ENCODE measurements at regions not wholly inside any gene's neighbourhood (a gene's known extent, or its start where the extent isn't known, plus 50 kb on each side); places are given as distances from the start of the nearest gene placed in this dataset.

DNA sequence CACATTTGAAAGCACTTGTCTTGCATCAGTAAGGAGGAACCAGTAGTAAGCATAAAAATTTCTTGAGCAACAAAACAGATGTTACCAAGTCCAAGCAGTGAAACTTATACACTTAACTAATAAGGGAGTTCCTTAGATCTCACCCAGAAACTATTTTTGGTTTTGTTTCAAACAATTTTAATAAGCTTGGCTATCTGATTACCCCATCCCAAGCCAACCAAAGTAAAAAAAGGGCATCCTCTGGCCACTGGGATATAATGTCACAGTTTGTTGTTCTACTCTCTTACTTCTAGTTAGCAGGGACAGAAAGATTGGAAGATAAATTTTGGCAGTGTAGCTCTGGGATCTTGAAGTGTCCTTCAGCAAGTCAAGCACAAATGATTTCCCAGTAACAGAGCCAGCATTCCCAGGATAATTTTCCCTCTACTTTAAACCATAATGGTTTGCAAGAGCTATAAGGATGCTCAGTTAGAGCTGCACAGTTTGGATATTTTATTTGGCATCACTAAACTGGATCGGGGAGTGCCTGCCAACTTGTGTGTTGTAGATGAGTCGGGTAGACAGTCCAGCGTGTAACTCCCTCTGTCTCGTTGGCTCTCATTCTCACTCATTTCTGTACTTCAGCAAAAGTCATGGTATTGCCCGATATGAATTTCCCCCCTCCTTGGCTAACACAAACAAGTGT is 161.9 kb upstream of the HMHB1 start:
- TF ChIP-seq, protein P1, sequence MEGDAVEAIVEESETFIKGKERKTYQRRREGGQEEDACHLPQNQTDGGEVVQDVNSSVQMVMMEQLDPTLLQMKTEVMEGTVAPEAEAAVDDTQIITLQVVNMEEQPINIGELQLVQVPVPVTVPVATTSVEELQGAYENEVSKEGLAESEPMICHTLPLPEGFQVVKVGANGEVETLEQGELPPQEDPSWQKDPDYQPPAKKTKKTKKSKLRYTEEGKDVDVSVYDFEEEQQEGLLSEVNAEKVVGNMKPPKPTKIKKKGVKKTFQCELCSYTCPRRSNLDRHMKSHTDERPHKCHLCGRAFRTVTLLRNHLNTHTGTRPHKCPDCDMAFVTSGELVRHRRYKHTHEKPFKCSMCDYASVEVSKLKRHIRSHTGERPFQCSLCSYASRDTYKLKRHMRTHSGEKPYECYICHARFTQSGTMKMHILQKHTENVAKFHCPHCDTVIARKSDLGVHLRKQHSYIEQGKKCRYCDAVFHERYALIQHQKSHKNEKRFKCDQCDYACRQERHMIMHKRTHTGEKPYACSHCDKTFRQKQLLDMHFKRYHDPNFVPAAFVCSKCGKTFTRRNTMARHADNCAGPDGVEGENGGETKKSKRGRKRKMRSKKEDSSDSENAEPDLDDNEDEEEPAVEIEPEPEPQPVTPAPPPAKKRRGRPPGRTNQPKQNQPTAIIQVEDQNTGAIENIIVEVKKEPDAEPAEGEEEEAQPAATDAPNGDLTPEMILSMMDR (conservative IDR thresholded peaks at IDR 0.05; ENCODE audit: low read depth, low read length): no peak
- TF ChIP-seq EZH2 (IDR thresholded peaks at IDR 0.05; ENCODE audit: borderline replicate concordance, low read depth, low read length, poor library complexity, severe bottlenecking): no peak
